ENCODE measurements at regions not wholly inside any gene's neighbourhood (a gene's known extent, or its start where the extent isn't known, plus 50 kb on each side); places are given as distances from the start of the nearest gene placed in this dataset.

DNA sequence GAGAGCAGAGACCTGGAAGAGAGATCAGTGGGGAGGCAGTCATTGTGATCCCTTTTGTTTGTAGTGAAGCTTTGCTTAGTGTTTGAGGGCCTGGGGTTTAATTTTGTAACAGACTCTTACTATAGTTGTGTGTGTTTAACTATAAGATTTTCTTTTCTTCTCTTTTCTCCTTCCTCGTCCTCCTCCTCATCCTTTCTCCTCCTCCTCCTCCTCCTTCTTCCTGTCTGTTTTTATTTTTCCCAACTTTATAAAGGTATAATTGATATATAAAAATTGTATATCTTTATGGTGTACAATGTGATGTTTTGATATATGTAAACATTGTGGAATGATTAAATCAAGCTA lies 71.2 kb upstream of the MACF1 start:
- no peaks in the 10 kb centered on the region for H3K9me3 ChIP-seq (ENCODE audit: control insufficient read depth, insufficient read depth, low read length)
- WGBS (ENCODE audit: insufficient coverage), result no CpG with 5 or more reads among the region's 1 CpG
- no peak for DNase-seq (ENCODE audit: low read depth in 4 of 6, low spot score in 6 of 6)
- no peak overlapping the region for H3K4me3 ChIP-seq (ENCODE audit: low read depth, low read length)
- peaks cover 6% of the 10 kb centered on the region for H3K36me3 ChIP-seq (ENCODE audit: control insufficient read depth, insufficient read depth, low read length)
- H3K27me3 ChIP-seq (ENCODE audit: control insufficient read depth, insufficient read depth, low read length), result no peaks in the 10 kb centered on the region
- H3K27ac ChIP-seq (ENCODE audit: low read depth, low read length), result peak overlapping the region; percentile 75
- H3K4me1 ChIP-seq (ENCODE audit: control insufficient read depth, insufficient read depth, low read length), result peaks cover 12% of the 10 kb centered on the region

DNA sequence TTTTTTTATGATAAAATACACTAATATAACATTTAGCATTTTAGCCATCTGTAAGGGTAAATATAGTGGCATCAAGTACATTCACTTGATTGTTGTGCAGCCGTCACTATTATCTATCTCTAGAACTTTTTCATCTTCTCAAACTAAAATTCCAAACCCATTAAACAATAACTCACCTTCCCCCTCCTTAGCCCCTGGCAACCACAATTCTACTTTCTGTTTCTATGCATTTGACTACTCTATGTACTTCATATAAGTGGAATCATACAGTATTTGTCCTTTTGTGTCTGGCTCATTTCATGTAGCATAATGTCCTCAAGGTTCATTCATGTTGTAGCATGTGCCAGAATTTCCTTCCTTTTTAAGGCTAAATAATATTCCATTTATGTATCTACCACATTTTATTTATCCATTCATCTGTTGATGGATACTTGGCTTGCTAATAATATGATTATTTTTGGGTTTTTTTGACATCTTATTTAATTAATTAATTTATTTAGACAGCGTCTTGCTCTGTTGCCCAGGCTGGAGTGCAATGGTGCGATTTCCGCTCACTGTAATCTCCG lies 69.6 kb upstream of the MACF1 start:
- WGBS (ENCODE audit: insufficient coverage), result 100% methylated on average over 4 of the region's 5 CpGs
- Histone ChIP-seq H3K36me3 (ENCODE audit: control insufficient read depth, insufficient read depth, low read length) (peaks cover 8% of the 10 kb centered on the region), H3K27me3 (ENCODE audit: control insufficient read depth, insufficient read depth, low read length) (no peaks in the 10 kb centered on the region), H3K9me3 (ENCODE audit: control insufficient read depth, insufficient read depth, low read length) (no peaks in the 10 kb centered on the region), H3K27ac (ENCODE audit: low read depth, low read length) (no peak overlapping the region), H3K4me3 (ENCODE audit: low read depth, low read length) (no peak overlapping the region), H3K4me1 (ENCODE audit: control insufficient read depth, insufficient read depth, low read length) (peaks cover 12% of the 10 kb centered on the region)
- DNase-seq (ENCODE audit: low read depth in 4 of 6, low spot score in 6 of 6), result no peak

DNA sequence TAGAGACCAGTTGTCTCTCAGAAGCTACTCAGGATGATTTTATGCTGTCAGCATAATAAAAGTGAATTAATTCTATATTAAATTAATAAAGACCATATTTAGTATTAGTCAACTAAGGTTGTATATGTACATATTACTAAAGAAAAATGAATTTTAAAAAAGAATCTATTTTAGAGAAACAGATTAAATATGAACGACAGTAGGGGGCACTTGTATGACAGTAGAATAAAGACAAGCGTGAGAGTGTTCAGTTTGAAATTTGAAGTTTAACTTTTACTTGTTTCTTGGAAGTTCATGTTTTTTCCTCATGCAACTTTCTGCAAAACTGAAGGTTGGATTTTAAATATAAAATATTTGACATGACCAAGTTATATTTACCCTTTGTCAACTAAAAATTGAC lies 67.9 kb upstream of the MACF1 start:
- Histone ChIP-seq H3K36me3 (ENCODE audit: control insufficient read depth, insufficient read depth, low read length) (peaks cover 7% of the 10 kb centered on the region), H3K27me3 (ENCODE audit: control insufficient read depth, insufficient read depth, low read length) (no peaks in the 10 kb centered on the region), H3K27ac (ENCODE audit: low read depth, low read length) (no peak overlapping the region), H3K4me3 (ENCODE audit: low read depth, low read length) (no peak overlapping the region), H3K9me3 (ENCODE audit: control insufficient read depth, insufficient read depth, low read length) (no peaks in the 10 kb centered on the region), H3K4me1 (ENCODE audit: control insufficient read depth, insufficient read depth, low read length) (peaks cover 7% of the 10 kb centered on the region)
- WGBS (ENCODE audit: insufficient coverage), result no CpG with 5 or more reads among the region's 2 CpGs
- DNase-seq (ENCODE audit: low read depth in 4 of 6, low spot score in 6 of 6), result no peak

DNA sequence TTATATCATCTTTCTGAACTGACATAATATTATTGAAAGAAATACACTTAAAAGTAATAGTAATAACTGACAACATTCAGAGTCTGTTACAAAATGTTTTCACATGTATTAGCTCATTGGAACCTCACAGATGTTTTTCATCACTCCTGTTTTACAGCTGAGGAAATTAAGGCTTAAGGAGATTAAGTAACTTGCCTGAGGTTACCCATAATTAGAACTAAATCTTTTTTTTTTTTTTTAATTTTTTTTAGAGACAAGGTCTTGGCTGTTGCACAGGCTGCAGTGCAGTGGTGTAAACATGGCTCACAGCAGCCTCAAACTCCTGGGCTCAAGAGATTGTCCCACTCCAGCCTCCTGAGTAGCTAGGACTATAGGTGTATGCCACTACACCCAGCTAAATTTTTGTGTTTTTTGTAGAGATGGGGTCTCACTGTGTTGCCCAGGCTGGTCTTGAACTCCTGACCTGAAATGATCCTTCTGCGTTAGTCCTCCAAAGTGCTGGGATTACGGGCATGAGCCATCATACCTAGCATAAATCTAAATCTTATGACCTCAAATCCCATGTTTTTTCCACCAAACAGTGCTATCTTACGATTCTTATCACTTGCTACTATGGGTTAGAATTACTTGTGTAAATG lies 64.7 kb upstream of the MACF1 start:
- no peak overlapping the region for H3K27ac ChIP-seq (ENCODE audit: low read depth, low read length)
- peaks cover 7% of the 10 kb centered on the region for H3K36me3 ChIP-seq (ENCODE audit: control insufficient read depth, insufficient read depth, low read length)
- 100% methylated on average over 2 of the region's 3 CpGs for WGBS (ENCODE audit: insufficient coverage)
- no peaks in the 10 kb centered on the region for H3K27me3 ChIP-seq (ENCODE audit: control insufficient read depth, insufficient read depth, low read length)
- H3K4me1 ChIP-seq (ENCODE audit: control insufficient read depth, insufficient read depth, low read length), result peaks cover 8% of the 10 kb centered on the region
- no peaks in the 10 kb centered on the region for H3K9me3 ChIP-seq (ENCODE audit: control insufficient read depth, insufficient read depth, low read length)
- H3K4me3 ChIP-seq (ENCODE audit: low read depth, low read length), result no peak overlapping the region
- no peak for DNase-seq (ENCODE audit: low read depth in 4 of 6, low spot score in 6 of 6)

DNA sequence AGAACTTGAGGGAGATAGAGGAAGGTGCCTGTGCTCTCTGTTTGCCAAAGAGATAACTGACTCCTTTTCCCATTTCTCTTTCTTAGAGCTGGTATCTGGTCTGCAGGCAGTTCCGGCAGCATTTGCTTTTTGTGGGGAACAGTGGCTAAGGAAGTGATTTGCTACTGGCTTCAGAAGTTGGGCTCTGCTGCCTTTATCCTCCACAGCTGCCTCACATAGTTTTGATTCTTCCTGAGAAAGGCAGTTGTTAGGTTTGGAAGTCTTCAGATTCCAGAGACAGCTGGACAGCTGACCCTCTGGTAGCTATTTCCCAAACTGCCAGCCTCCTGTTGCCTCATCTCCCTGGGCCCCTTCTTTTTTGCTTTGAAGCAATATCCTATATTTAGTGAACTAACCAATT lies 62.6 kb upstream of the MACF1 start:
- no CpG with 5 or more reads among the region's 1 CpG for WGBS (ENCODE audit: insufficient coverage)
- Histone ChIP-seq H3K36me3 (ENCODE audit: control insufficient read depth, insufficient read depth, low read length) (peaks cover 5% of the 10 kb centered on the region), H3K27ac (ENCODE audit: low read depth, low read length) (peak overlapping the region; percentile 20), H3K9me3 (ENCODE audit: control insufficient read depth, insufficient read depth, low read length) (no peaks in the 10 kb centered on the region), H3K4me1 (ENCODE audit: control insufficient read depth, insufficient read depth, low read length) (peaks cover 8% of the 10 kb centered on the region), H3K4me3 (ENCODE audit: low read depth, low read length) (no peak overlapping the region), H3K27me3 (ENCODE audit: control insufficient read depth, insufficient read depth, low read length) (no peaks in the 10 kb centered on the region)
- DNase-seq (ENCODE audit: low read depth in 4 of 6, low spot score in 6 of 6), result no peak

DNA sequence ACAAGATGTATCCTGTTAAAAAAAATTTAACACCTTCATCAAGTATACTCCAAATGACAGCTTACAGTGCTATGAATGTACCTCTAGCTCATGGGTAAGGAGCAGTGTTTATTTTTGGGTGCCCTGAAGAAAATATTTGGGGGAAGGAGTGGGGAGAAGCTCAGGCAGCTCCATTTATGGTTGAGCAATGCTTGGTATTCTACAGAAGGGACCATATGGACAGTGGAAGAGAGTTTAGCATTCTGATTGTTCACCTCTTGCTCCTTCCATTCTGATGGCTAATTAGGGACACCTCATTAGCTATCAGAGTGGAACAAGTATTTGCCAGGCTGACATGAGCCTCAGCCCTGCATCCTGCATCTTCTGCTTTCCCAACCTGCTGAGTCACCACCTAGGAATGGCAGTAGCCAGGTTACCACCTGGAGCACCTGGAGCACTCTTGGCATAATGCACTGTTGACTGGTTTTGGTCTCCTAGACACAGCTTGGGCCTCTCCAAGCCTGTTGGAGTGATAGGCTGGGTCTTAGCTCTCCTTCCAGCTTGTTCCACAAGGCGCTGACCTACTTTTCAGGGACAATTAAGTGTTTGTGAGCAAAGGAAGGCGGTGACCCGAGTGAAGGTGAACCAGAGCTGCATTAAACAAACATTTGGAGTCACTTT lies 62.0 kb upstream of the MACF1 start:
- WGBS (ENCODE audit: insufficient coverage), result no CpG with 5 or more reads among the region's 3 CpGs
- H3K4me1 ChIP-seq (ENCODE audit: control insufficient read depth, insufficient read depth, low read length), result peaks cover 8% of the 10 kb centered on the region
- peak in 2 of 6 donors; percentile 16 to 44 for DNase-seq (ENCODE audit: low read depth in 4 of 6, low spot score in 6 of 6)
- peaks cover 5% of the 10 kb centered on the region for H3K36me3 ChIP-seq (ENCODE audit: control insufficient read depth, insufficient read depth, low read length)
- no peaks in the 10 kb centered on the region for H3K9me3 ChIP-seq (ENCODE audit: control insufficient read depth, insufficient read depth, low read length)
- no peak overlapping the region for H3K4me3 ChIP-seq (ENCODE audit: low read depth, low read length)
- H3K27me3 ChIP-seq (ENCODE audit: control insufficient read depth, insufficient read depth, low read length), result no peaks in the 10 kb centered on the region
- peak overlapping the region; percentile 20 for H3K27ac ChIP-seq (ENCODE audit: low read depth, low read length)

DNA sequence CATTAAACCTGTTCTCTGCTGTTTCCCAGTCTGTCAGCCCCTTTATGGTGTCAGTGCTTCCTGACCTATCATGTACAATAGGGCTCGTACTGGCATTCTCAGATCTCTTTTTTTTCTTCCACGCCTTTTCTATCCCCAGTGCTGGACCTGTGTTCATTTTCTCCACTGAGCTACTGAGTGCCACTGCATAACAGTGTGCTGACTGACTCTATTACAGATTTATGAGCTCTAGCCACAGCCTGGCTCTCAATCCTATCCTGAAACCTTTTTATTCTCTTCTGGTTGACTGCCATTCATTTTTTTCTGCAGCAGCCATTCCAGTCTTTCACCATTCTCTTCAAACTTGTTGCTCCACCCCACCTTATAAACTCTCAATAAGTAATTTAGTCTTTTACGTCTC lies 59.6 kb upstream of the MACF1 start:
- no peak overlapping the region for H3K27ac ChIP-seq (ENCODE audit: low read depth, low read length)

DNA sequence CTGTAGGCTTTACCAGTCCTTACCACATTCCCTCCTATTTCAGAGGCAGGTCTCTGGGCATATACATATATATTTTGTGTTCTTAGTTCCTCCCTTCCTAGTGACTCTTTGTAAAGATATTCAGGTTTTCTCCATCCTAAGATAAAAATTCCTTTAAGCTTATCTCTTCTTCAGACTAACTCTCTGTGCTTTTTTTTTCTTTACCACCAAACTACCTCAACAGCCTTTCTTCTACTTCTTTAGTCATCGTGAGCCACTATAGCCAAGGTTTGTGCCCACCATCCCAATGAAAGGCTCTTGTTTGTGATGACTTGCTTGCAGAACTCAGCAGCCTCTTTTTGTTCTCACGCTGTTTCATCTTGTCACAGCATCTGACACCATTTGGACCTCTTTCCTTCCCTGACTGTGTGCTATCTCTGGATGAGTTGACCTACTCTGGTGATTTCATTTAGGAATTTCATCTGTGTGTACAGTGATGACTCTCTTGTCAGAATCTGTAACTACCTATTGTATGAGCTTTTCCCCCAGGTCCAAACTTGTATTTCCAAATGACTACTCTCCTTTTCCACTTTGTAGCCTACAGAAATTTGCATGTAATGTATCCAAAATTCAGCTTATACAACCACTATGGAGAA lies 59.0 kb upstream of the MACF1 start:
- WGBS (ENCODE audit: insufficient coverage), result 43% methylated on average over 1 of the region's 2 CpGs
- H3K36me3 ChIP-seq (ENCODE audit: control insufficient read depth, insufficient read depth, low read length), result no peaks in the 10 kb centered on the region
- DNase-seq (ENCODE audit: low read depth in 4 of 6, low spot score in 6 of 6), result no peak
- peaks cover 8% of the 10 kb centered on the region for H3K4me1 ChIP-seq (ENCODE audit: control insufficient read depth, insufficient read depth, low read length)
- H3K4me3 ChIP-seq (ENCODE audit: low read depth, low read length), result no peak overlapping the region
- no peak overlapping the region for H3K27ac ChIP-seq (ENCODE audit: low read depth, low read length)
- H3K27me3 ChIP-seq (ENCODE audit: control insufficient read depth, insufficient read depth, low read length), result no peaks in the 10 kb centered on the region
- H3K9me3 ChIP-seq (ENCODE audit: control insufficient read depth, insufficient read depth, low read length), result no peaks in the 10 kb centered on the region

More for the DNA sequence above, 59.6 kb upstream of the MACF1 start:
- Histone ChIP-seq H3K4me1 (ENCODE audit: control insufficient read depth, insufficient read depth, low read length) (peaks cover 8% of the 10 kb centered on the region), H3K9me3 (ENCODE audit: control insufficient read depth, insufficient read depth, low read length) (no peaks in the 10 kb centered on the region), H3K4me3 (ENCODE audit: low read depth, low read length) (no peak overlapping the region), H3K36me3 (ENCODE audit: control insufficient read depth, insufficient read depth, low read length) (peaks cover under 1% of the 10 kb centered on the region), H3K27me3 (ENCODE audit: control insufficient read depth, insufficient read depth, low read length) (no peaks in the 10 kb centered on the region)
- 55% methylated on average over 2 of the region's 3 CpGs for WGBS (ENCODE audit: insufficient coverage)
- DNase-seq (ENCODE audit: low read depth in 4 of 6, low spot score in 6 of 6), result no peak

DNA sequence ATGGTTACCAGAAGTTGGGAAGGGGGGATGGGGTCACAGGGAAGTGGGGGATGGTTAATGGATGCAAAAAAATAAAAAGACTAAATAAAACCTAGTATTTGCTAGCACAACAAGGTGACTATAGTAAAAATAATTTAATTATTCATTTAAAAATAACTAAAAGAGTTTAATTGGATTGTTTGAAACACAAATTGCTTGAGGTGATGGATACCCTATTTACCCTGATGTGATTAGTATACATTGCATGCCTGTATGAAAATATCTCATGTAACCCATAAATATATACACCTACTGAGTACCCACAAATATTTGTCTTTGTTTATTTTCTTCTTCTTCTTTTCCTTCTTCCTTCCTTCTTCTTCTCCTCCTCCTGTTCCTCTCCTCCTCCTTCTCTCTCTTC lies 57.8 kb upstream of the MACF1 start:
- Histone ChIP-seq H3K9me3 (ENCODE audit: control insufficient read depth, insufficient read depth, low read length) (no peaks in the 10 kb centered on the region), H3K4me1 (ENCODE audit: control insufficient read depth, insufficient read depth, low read length) (peaks cover 8% of the 10 kb centered on the region), H3K27ac (ENCODE audit: low read depth, low read length) (no peak overlapping the region), H3K36me3 (ENCODE audit: control insufficient read depth, insufficient read depth, low read length) (no peaks in the 10 kb centered on the region), H3K27me3 (ENCODE audit: control insufficient read depth, insufficient read depth, low read length) (no peaks in the 10 kb centered on the region), H3K4me3 (ENCODE audit: low read depth, low read length) (no peak overlapping the region)
- no peak for DNase-seq (ENCODE audit: low read depth in 4 of 6, low spot score in 6 of 6)
